GM23338 (cell line): ENCODE measurements at regions not wholly inside any gene's neighbourhood (a gene's known extent, or its start where the extent isn't known, plus 50 kb on each side); places are given as distances from the start of the nearest gene placed in this dataset.

Experiments used
- ATAC-seq: fragments of 200-7000 bp; cut with Tn5 transposase; 3 replicates; pipeline ENCODE4 v1.9.1; 2020
- DNase-seq: peaks from one replicate; pipeline ENCODE4 v3.0.0-alpha.2; 2015; ENCODE audit warnings: low spot score
- H2AFZ ChIP-seq: fragments of 200-600 bp; sonication (generic); 2 replicates; pipeline ENCODE4 v1.8.0; 2016; ENCODE audit warnings: antibody characterized with exemption, mild to moderate bottlenecking, moderate library complexity
- H3F3A ChIP-seq: fragments of 200-600 bp; sonication (generic); replicated peaks from 2 replicates; pipeline ENCODE4 v1.8.0; 2017; ENCODE audit warnings: antibody characterized with exemption, mixed run types, low read depth
- H3K27ac ChIP-seq: fragments of 200-600 bp; sonication (generic); 2 replicates; pipeline ENCODE4 v1.6.1; 2016; ENCODE audit warnings: low read depth
- H3K27me3 ChIP-seq: fragments of 200-600 bp; sonication (generic); 2 replicates; pipeline ENCODE4 v1.8.0; 2016; ENCODE audit warnings: mild to moderate bottlenecking, mixed run types, moderate library complexity; ENCODE audit not compliant: insufficient read depth
- H3K36me3 ChIP-seq: fragments of 200-600 bp; sonication (generic); 2 replicates; pipeline ENCODE4 v1.8.0; 2016; ENCODE audit warnings: mild to moderate bottlenecking; ENCODE audit not compliant: insufficient read depth
- H3K4me1 ChIP-seq: fragments of 200-600 bp; sonication (generic); 2 replicates; pipeline ENCODE4 v1.8.0; 2016; ENCODE audit warnings: mild to moderate bottlenecking, moderate library complexity; ENCODE audit not compliant: insufficient read depth
- H3K4me2 ChIP-seq: fragments of 200-600 bp; sonication (generic); 2 replicates; pipeline ENCODE4 v1.7.1; 2017; ENCODE audit warnings: mixed run types
- H3K4me3 ChIP-seq: fragments of 200-600 bp; sonication (generic); 2 replicates; pipeline ENCODE4 v1.6.1; 2016; ENCODE audit warnings: mixed run types
- H3K79me2 ChIP-seq: fragments of 200-600 bp; sonication (generic); replicated peaks from 2 replicates; pipeline ENCODE4 v1.8.0; 2017; ENCODE audit warnings: mild to moderate bottlenecking; ENCODE audit not compliant: insufficient read depth
- H3K9me2 ChIP-seq: fragments of 200-600 bp; sonication (generic); 2 replicates; pipeline ENCODE4 v1.8.0; 2017; ENCODE audit not compliant: insufficient read depth
- H4K20me1 ChIP-seq: fragments of 200-600 bp; sonication (generic); replicated peaks from 2 replicates; pipeline ENCODE4 v1.8.0; 2017; ENCODE audit warnings: mild to moderate bottlenecking; ENCODE audit not compliant: insufficient read depth
- H3K27ac Mint-ChIP-seq: 2 replicates; pipeline ENCODE4 v1.8.0; 2020; ENCODE audit warnings: inconsistent platforms, mild to moderate bottlenecking, moderate library complexity, mixed read lengths
- H3K27me3 Mint-ChIP-seq: 3 replicates; pipeline ENCODE4 v1.8.0; 2022; ENCODE audit warnings: low read depth, mild to moderate bottlenecking, moderate library complexity, mixed read lengths, inconsistent platforms; ENCODE audit not compliant: insufficient read depth, poor library complexity
- H3K36me3 Mint-ChIP-seq: 3 replicates; pipeline ENCODE4 v1.8.0; 2021; ENCODE audit warnings: low read depth, mild to moderate bottlenecking, inconsistent platforms, moderate library complexity, mixed read lengths
- H3K4me1 Mint-ChIP-seq: 3 replicates; pipeline ENCODE4 v1.8.0; 2020; ENCODE audit warnings: mild to moderate bottlenecking, inconsistent platforms, mixed read lengths
- H3K4me3 Mint-ChIP-seq: 3 replicates; pipeline ENCODE4 v1.8.0; 2021; ENCODE audit warnings: moderate library complexity, mild to moderate bottlenecking, inconsistent platforms, mixed read lengths
- H3K9me3 Mint-ChIP-seq: 3 replicates; pipeline ENCODE4 v1.8.0; 2020; ENCODE audit warnings: moderate library complexity, mild to moderate bottlenecking, inconsistent platforms, mixed read lengths
- EZH2 ChIP-seq: fragments of 200-600 bp; sonication (generic); IDR thresholded peaks from one replicate; pipeline ENCODE4 v1.8.0; 2017; ENCODE audit warnings: antibody characterized with exemption, mild to moderate bottlenecking, low read depth; ENCODE audit not compliant: unreplicated experiment
- EZH2phosphoT487 ChIP-seq: fragments of 200-600 bp; sonication (generic); IDR thresholded peaks from one replicate; pipeline ENCODE4 v1.8.1; 2018; ENCODE audit warnings: antibody characterized with exemption; ENCODE audit not compliant: unreplicated experiment
- JUNB ChIP-seq: IDR thresholded peaks from one replicate; pipeline ENCODE4 v1.6.1; 2016; ENCODE audit warnings: antibody characterized with exemption; ENCODE audit not compliant: unreplicated experiment
- NANOG ChIP-seq: IDR thresholded peaks from 2 replicates; pipeline ENCODE4 v1.6.1; 2016; ENCODE audit warnings: antibody characterized with exemption, borderline replicate concordance
- STAT1 ChIP-seq: IDR thresholded peaks from one replicate; pipeline ENCODE4 v1.6.1; 2016; ENCODE audit warnings: antibody characterized with exemption; ENCODE audit not compliant: unreplicated experiment
- ZNF114 ChIP-seq: fragments of 250-450 bp; sonication (Bioruptor Pico); IDR thresholded peaks from 2 replicates; pipeline ENCODE4 v1.5.0; 2020; ENCODE audit warnings: mild to moderate bottlenecking, moderate library complexity
- ZNF331 ChIP-seq: fragments of 250-450 bp; sonication (Bioruptor Pico); IDR thresholded peaks from 2 replicates; pipeline ENCODE4 v1.5.0; 2020; ENCODE audit warnings: low read depth, mild to moderate bottlenecking, moderate library complexity
- TF ChIP-seq, protein P1 (sequence below), 2 experiments: fragments of 200-600 bp in 1 of 2; sonication (generic) in 1 of 2; conservative IDR thresholded peaks; 2 replicates each; pipeline versions ENCODE4 v1.5.1 to v1.6.1; 2016 to 2017; ENCODE audit warnings: antibody characterized with exemption in 2 of 2, low read depth in 2 of 2, mild to moderate bottlenecking in 2 of 2, moderate library complexity in 1 of 2
- TF ChIP-seq, protein P2 (sequence below): IDR thresholded peaks from one replicate; pipeline ENCODE4 v1.6.1; 2018; ENCODE audit warnings: antibody characterized with exemption; ENCODE audit not compliant: unreplicated experiment
- TF ChIP-seq, protein P3 (sequence below): fragments of 250-450 bp; sonication (Bioruptor Pico); IDR thresholded peaks from 2 replicates; pipeline ENCODE4 v1.5.0; 2020; ENCODE audit warnings: mild to moderate bottlenecking, moderate library complexity

DNA sequence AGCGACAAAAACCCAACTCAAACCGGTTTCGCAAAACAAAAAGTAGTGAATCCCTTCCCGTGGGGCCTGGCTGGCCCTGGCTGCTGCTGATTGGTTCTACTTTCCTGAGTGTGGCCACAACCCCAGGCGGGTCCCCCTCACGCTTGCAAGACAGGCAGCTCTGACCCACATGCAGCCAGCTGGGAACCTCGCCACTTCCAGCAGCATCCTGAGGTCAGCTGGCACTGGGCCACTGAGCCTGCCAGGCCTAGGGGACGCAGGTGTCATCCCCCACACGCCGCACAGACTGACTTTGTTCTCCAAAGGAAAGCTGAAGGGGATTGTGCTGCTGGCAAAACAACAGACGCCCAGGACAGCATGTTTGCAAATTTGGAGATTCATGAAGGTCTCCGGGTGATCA, 111.1 kb downstream of the TPRA1 start (continued):
- TF ChIP-seq EZH2phosphoT487: no peak
- TF ChIP-seq, protein P1, sequence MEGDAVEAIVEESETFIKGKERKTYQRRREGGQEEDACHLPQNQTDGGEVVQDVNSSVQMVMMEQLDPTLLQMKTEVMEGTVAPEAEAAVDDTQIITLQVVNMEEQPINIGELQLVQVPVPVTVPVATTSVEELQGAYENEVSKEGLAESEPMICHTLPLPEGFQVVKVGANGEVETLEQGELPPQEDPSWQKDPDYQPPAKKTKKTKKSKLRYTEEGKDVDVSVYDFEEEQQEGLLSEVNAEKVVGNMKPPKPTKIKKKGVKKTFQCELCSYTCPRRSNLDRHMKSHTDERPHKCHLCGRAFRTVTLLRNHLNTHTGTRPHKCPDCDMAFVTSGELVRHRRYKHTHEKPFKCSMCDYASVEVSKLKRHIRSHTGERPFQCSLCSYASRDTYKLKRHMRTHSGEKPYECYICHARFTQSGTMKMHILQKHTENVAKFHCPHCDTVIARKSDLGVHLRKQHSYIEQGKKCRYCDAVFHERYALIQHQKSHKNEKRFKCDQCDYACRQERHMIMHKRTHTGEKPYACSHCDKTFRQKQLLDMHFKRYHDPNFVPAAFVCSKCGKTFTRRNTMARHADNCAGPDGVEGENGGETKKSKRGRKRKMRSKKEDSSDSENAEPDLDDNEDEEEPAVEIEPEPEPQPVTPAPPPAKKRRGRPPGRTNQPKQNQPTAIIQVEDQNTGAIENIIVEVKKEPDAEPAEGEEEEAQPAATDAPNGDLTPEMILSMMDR (conservative IDR thresholded peaks at IDR 0.05; ENCODE audit: low read depth in 2 of 2): no peak

DNA sequence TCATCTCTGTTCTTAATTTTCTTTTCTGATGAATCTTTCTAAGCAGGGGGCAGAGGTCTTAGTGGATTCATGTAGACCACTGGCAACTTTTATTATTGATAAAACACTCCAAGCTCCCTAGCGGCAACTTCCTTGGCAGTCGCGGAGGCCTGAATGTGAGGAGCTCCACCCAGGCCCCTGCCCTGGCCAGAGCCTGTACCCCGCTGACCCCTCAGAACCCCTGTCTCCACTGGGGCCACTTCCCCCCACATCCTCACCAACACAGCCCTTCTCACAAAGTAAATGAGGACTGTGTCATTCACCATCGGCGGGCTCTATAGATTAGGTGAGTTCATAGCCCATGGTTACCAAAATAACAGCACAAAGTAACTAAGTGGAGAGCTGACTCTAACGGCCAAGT, 111.6 kb downstream of the TPRA1 start:
- Mint-ChIP-seq H3K4me1 (peaks cover 27% of the 10 kb centered on the region), H3K36me3 (no peaks in the 10 kb centered on the region), H3K4me3 (no peak overlapping the region), H3K9me3 (no peaks in the 10 kb centered on the region), H3K27ac (no peak overlapping the region), H3K27me3 (peaks cover 2% of the 10 kb centered on the region)
- 0 out of 2 replicates have a peak, but pooled peaks cover 6% of the 10 kb centered on the region for H3K4me1 ChIP-seq
- no peaks in the 10 kb centered on the region for H3K36me3 ChIP-seq
- no peak overlapping the region for H3K4me3 ChIP-seq
- peak overlapping the region; percentile 73 for H2AFZ ChIP-seq
- no peaks in the 10 kb centered on the region for H4K20me1 ChIP-seq
- no peaks in the 10 kb centered on the region for H3K9me2 ChIP-seq
- no peak overlapping the region for H3K27ac ChIP-seq
- H3K79me2 ChIP-seq: no peaks in the 10 kb centered on the region
- no peak for DNase-seq
- ATAC-seq: peak; percentile 17
- no peaks in the 10 kb centered on the region for H3K27me3 ChIP-seq
- H3F3A ChIP-seq: no peaks in the 10 kb centered on the region
- TF ChIP-seq JUNB: no peak
- TF ChIP-seq, protein P2, sequence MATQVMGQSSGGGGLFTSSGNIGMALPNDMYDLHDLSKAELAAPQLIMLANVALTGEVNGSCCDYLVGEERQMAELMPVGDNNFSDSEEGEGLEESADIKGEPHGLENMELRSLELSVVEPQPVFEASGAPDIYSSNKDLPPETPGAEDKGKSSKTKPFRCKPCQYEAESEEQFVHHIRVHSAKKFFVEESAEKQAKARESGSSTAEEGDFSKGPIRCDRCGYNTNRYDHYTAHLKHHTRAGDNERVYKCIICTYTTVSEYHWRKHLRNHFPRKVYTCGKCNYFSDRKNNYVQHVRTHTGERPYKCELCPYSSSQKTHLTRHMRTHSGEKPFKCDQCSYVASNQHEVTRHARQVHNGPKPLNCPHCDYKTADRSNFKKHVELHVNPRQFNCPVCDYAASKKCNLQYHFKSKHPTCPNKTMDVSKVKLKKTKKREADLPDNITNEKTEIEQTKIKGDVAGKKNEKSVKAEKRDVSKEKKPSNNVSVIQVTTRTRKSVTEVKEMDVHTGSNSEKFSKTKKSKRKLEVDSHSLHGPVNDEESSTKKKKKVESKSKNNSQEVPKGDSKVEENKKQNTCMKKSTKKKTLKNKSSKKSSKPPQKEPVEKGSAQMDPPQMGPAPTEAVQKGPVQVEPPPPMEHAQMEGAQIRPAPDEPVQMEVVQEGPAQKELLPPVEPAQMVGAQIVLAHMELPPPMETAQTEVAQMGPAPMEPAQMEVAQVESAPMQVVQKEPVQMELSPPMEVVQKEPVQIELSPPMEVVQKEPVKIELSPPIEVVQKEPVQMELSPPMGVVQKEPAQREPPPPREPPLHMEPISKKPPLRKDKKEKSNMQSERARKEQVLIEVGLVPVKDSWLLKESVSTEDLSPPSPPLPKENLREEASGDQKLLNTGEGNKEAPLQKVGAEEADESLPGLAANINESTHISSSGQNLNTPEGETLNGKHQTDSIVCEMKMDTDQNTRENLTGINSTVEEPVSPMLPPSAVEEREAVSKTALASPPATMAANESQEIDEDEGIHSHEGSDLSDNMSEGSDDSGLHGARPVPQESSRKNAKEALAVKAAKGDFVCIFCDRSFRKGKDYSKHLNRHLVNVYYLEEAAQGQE: no peak
- no peak for TF ChIP-seq ZNF114 (CRISPR knock-in tag)
- no peak for TF ChIP-seq EZH2phosphoT487
- no peak for TF ChIP-seq EZH2
- TF ChIP-seq, protein P3, sequence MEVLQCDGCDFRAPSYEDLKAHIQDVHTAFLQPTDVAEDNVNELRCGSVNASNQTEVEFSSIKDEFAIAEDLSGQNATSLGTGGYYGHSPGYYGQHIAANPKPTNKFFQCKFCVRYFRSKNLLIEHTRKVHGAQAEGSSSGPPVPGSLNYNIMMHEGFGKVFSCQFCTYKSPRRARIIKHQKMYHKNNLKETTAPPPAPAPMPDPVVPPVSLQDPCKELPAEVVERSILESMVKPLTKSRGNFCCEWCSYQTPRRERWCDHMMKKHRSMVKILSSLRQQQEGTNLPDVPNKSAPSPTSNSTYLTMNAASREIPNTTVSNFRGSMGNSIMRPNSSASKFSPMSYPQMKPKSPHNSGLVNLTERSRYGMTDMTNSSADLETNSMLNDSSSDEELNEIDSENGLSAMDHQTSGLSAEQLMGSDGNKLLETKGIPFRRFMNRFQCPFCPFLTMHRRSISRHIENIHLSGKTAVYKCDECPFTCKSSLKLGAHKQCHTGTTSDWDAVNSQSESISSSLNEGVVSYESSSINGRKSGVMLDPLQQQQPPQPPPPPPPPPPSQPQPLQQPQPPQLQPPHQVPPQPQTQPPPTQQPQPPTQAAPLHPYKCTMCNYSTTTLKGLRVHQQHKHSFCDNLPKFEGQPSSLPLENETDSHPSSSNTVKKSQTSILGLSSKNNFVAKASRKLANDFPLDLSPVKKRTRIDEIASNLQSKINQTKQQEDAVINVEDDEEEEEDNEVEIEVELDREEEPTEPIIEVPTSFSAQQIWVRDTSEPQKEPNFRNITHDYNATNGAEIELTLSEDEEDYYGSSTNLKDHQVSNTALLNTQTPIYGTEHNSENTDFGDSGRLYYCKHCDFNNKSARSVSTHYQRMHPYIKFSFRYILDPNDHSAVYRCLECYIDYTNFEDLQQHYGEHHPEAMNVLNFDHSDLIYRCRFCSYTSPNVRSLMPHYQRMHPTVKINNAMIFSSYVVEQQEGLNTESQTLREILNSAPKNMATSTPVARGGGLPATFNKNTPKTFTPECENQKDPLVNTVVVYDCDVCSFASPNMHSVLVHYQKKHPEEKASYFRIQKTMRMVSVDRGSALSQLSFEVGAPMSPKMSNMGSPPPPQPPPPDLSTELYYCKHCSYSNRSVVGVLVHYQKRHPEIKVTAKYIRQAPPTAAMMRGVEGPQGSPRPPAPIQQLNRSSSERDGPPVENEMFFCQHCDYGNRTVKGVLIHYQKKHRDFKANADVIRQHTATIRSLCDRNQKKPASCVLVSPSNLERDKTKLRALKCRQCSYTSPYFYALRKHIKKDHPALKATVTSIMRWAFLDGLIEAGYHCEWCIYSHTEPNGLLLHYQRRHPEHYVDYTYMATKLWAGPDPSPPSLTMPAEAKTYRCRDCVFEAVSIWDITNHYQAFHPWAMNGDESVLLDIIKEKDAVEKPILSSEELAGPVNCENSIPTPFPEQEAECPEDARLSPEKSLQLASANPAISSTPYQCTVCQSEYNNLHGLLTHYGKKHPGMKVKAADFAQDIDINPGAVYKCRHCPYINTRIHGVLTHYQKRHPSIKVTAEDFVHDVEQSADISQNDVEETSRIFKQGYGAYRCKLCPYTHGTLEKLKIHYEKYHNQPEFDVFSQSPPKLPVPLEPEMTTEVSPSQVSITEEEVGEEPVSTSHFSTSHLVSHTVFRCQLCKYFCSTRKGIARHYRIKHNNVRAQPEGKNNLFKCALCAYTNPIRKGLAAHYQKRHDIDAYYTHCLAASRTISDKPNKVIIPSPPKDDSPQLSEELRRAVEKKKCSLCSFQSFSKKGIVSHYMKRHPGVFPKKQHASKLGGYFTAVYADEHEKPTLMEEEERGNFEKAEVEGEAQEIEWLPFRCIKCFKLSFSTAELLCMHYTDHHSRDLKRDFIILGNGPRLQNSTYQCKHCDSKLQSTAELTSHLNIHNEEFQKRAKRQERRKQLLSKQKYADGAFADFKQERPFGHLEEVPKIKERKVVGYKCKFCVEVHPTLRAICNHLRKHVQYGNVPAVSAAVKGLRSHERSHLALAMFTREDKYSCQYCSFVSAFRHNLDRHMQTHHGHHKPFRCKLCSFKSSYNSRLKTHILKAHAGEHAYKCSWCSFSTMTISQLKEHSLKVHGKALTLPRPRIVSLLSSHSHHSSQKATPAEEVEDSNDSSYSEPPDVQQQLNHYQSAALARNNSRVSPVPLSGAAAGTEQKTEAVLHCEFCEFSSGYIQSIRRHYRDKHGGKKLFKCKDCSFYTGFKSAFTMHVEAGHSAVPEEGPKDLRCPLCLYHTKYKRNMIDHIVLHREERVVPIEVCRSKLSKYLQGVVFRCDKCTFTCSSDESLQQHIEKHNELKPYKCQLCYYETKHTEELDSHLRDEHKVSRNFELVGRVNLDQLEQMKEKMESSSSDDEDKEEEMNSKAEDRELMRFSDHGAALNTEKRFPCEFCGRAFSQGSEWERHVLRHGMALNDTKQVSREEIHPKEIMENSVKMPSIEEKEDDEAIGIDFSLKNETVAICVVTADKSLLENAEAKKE: no peak
- no peak for TF ChIP-seq STAT1
- no peak for TF ChIP-seq NANOG
- no peak for TF ChIP-seq ZNF331 (CRISPR knock-in tag)
- H3K4me2 ChIP-seq: no peak overlapping the region
